PFSK-1 (cell line): ENCODE measurements at regions not wholly inside any gene's neighbourhood (a gene's known extent, or its start where the extent isn't known, plus 50 kb on each side); places are given as distances from the start of the nearest gene placed in this dataset.

ENCODE experiments used
- FOXP2 ChIP-seq: optimal IDR thresholded peaks from 2 replicates; pipeline ENCODE3; 2011; ENCODE audit warnings: borderline replicate concordance, control low read depth, inconsistent platforms; ENCODE audit not compliant: insufficient read depth; ENCODE audit errors: extremely low read length, extremely low read depth
- POLR2AphosphoS5 ChIP-seq: IDR thresholded peaks from 2 replicates; pipeline ENCODE4 v1.6.1; 2012; ENCODE audit warnings: low read depth, mild to moderate bottlenecking, control low read depth, low read length, moderate library complexity
- SIN3A ChIP-seq: IDR thresholded peaks from 2 replicates; pipeline ENCODE4 v1.6.1; 2012; ENCODE audit warnings: mild to moderate bottlenecking, low read length, moderate library complexity, borderline replicate concordance; ENCODE audit not compliant: insufficient read depth
- TAF1 ChIP-seq: IDR thresholded peaks from 2 replicates; pipeline ENCODE4 v1.6.1; 2012; ENCODE audit warnings: low read length, control low read depth, borderline replicate concordance; ENCODE audit not compliant: insufficient read depth
- TF ChIP-seq, protein P1 (sequence below), 2 experiments: IDR thresholded peaks; 2 replicates each; pipeline versions ENCODE4 v1.6.1 to v1.8.0; 2011 to 2012; ENCODE audit warnings: low read depth in 2 of 2, low read length in 2 of 2, control low read depth in 1 of 2, inconsistent platforms in 1 of 2, mild to moderate bottlenecking in 1 of 2, moderate library complexity in 1 of 2; ENCODE audit not compliant: insufficient read depth in 1 of 2

- TF ChIP-seq SIN3A = no peak
- TF ChIP-seq FOXP2 = no peak
- TF ChIP-seq POLR2AphosphoS5 = no peak
- TF ChIP-seq, protein P1, sequence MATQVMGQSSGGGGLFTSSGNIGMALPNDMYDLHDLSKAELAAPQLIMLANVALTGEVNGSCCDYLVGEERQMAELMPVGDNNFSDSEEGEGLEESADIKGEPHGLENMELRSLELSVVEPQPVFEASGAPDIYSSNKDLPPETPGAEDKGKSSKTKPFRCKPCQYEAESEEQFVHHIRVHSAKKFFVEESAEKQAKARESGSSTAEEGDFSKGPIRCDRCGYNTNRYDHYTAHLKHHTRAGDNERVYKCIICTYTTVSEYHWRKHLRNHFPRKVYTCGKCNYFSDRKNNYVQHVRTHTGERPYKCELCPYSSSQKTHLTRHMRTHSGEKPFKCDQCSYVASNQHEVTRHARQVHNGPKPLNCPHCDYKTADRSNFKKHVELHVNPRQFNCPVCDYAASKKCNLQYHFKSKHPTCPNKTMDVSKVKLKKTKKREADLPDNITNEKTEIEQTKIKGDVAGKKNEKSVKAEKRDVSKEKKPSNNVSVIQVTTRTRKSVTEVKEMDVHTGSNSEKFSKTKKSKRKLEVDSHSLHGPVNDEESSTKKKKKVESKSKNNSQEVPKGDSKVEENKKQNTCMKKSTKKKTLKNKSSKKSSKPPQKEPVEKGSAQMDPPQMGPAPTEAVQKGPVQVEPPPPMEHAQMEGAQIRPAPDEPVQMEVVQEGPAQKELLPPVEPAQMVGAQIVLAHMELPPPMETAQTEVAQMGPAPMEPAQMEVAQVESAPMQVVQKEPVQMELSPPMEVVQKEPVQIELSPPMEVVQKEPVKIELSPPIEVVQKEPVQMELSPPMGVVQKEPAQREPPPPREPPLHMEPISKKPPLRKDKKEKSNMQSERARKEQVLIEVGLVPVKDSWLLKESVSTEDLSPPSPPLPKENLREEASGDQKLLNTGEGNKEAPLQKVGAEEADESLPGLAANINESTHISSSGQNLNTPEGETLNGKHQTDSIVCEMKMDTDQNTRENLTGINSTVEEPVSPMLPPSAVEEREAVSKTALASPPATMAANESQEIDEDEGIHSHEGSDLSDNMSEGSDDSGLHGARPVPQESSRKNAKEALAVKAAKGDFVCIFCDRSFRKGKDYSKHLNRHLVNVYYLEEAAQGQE (IDR thresholded peaks at IDR 0.05; ENCODE audit: insufficient read depth in 1 of 2, low read depth in 2 of 2, low read length in 2 of 2) = no peak
- no peak for TF ChIP-seq TAF1
Observed at GRCh38 chr1:173337126-173337525, 130.0 kb upstream of the TNFSF4 start.

- no peak for TF ChIP-seq SIN3A
- TF ChIP-seq TAF1 = no peak
- no peak for TF ChIP-seq POLR2AphosphoS5
- TF ChIP-seq, protein P1 (IDR thresholded peaks at IDR 0.05; ENCODE audit: insufficient read depth in 1 of 2, low read depth in 2 of 2, low read length in 2 of 2) = no peak
Observed at GRCh38 chr1:173341307-173341706, 134.2 kb upstream of the TNFSF4 start.

GRCh38 chr1:173341971-173342370 is 134.8 kb upstream of the TNFSF4 start:
- TF ChIP-seq FOXP2 = no peak
- no peak for TF ChIP-seq TAF1
- TF ChIP-seq, protein P1 (IDR thresholded peaks at IDR 0.05; ENCODE audit: insufficient read depth in 1 of 2, low read depth in 2 of 2, low read length in 2 of 2) = no peak
- TF ChIP-seq SIN3A = no peak
- no peak for TF ChIP-seq POLR2AphosphoS5

DNA sequence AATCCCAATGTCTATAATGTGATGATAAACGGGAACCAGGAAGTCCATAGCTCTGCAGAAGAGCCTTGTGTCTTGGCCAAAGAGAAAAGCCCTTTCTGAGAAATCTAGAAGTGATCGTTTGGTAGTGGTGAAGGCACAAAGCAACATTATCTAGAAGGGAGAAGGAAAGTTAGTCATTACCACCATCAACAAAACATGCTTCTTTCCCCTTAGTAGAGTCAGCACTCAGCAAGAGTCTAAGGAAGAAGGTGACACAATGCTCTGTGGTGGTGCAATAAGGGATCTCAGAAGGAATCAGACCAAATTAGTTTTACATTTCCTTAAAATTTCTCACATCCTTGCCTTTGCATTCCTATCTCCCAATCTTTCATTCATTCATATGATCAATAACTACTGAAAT is 134.4 kb upstream of the PRDX6 start:
- no peak for TF ChIP-seq TAF1
- TF ChIP-seq SIN3A = no peak

DNA sequence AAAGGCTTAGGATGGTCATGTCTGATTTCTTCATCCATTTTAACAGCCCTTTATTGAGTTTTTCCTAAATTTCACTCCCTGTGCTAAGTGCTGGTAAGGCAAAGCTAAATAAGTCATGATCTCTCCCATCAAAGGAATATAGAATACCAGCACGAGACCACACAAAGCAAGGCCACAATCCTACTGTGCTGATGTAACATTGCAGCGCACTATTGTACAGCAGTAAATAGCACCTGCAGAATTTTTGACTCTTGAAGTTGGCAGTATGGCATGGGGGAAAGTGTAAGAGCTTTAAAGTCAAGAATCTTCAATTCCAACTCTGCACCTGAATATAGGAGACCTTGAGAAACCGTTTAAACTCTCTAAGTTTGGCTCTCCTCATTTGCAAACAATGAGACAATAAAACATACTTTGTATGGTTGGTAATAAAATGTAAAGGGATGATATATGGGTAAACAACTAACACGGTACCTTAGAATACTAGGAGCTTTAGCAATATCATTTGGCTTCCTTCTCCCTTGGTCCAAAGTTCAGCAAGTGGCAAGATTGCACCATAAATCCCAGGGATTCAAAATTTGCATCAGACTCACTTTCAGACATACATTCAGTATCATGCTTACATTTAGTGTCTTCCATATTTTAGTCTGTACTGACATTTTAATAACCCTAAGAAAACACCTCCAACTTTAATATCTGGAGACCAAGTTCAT is 132.9 kb upstream of the PRDX6 start:
- TF ChIP-seq FOXP2 (no peak), SIN3A (no peak), POLR2AphosphoS5 (no peak), TAF1 (no peak)
- TF ChIP-seq, protein P1 (IDR thresholded peaks at IDR 0.05; ENCODE audit: insufficient read depth in 1 of 2, low read depth in 2 of 2, low read length in 2 of 2) = no peak
